ENCODE measurements at regions not wholly inside any gene's neighbourhood (a gene's known extent, or its start where the extent isn't known, plus 50 kb on each side); places are given as distances from the start of the nearest gene placed in this dataset.

DNA sequence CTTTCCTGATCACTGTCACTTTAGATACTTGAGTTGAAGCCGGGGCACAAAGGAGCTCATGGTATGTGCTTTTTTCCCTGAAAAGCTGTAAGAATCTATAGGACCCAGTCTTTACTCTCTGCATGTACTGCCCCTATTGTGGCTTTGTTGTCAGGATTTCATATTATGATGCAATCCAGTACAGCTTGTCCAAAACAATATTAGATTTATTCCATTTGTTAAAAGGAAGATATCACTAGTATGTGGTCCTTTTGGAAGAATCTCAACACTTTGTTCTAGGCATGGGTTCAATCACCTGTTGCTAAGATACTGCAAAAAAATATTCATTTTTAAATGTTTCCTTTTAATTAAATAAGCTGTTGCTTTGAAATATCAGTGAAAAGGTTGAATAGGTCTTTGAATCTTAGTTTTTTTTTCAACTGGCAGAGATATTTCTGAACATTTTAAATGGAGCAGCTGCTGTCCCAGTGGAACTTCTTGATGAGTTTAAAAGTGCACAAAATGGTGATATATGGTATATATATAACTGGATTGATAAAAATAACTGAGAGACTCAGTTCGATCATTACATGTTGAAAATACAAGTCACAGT, 256.6 kb upstream of the NT5C1B start:
- FAIRE-seq (no peak), DNase-seq (ENCODE audit: low read depth, low spot score) (no peak)
- Histone ChIP-seq H3K4me1 (ENCODE audit: control insufficient read depth, extremely low read depth, insufficient read depth, low read length) (no peaks in the 10 kb centered on the region), H3K79me2 (ENCODE audit: control insufficient read depth, insufficient read depth, low read length) (no peaks in the 10 kb centered on the region), H3K27ac (ENCODE audit: insufficient read depth, low read depth, low read length) (no peak overlapping the region), H3K9me1 (replicated peaks; ENCODE audit: control insufficient read depth, extremely low read depth, insufficient read depth, low read length) (no peaks in the 10 kb centered on the region), H3K9me3 (replicated peaks; ENCODE audit: control insufficient read depth, insufficient read depth, low read length) (no peaks in the 10 kb centered on the region), H2AFZ (ENCODE audit: low read depth, low read length) (no peak overlapping the region), H3K4me2 (ENCODE audit: insufficient read depth, low read length) (no peak overlapping the region), H3K9ac (replicated peaks; ENCODE audit: extremely low read depth, insufficient read depth, low read length) (no peak overlapping the region), H3K36me3 (ENCODE audit: control insufficient read depth in 2 of 2, extremely low read depth in 1 of 2, insufficient read depth in 2 of 2, low read length in 2 of 2) (no peaks in the 10 kb centered on the region), H3K4me3 (replicated peaks in 1 of 3; ENCODE audit: insufficient read depth in 1 of 3, low read depth in 1 of 3, low read length in 3 of 3) (no peak overlapping the region), H3K27me3 (ENCODE audit: control insufficient read depth in 2 of 2, insufficient read depth in 2 of 2, low read length in 2 of 2) (no peaks in the 10 kb centered on the region), H4K20me1 (replicated peaks; ENCODE audit: control insufficient read depth, extremely low read depth, insufficient read depth, low read length) (no peaks in the 10 kb centered on the region)
- no peak for TF ChIP-seq POLR2A (IDR thresholded peaks at IDR 0.05; ENCODE audit: low read depth, low read length)
- TF ChIP-seq, protein P1, sequence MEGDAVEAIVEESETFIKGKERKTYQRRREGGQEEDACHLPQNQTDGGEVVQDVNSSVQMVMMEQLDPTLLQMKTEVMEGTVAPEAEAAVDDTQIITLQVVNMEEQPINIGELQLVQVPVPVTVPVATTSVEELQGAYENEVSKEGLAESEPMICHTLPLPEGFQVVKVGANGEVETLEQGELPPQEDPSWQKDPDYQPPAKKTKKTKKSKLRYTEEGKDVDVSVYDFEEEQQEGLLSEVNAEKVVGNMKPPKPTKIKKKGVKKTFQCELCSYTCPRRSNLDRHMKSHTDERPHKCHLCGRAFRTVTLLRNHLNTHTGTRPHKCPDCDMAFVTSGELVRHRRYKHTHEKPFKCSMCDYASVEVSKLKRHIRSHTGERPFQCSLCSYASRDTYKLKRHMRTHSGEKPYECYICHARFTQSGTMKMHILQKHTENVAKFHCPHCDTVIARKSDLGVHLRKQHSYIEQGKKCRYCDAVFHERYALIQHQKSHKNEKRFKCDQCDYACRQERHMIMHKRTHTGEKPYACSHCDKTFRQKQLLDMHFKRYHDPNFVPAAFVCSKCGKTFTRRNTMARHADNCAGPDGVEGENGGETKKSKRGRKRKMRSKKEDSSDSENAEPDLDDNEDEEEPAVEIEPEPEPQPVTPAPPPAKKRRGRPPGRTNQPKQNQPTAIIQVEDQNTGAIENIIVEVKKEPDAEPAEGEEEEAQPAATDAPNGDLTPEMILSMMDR (IDR thresholded peaks at IDR 0.05; ENCODE audit: extremely low read depth in 1 of 2, insufficient read depth in 1 of 2, low read depth in 1 of 2, low read length in 2 of 2): no peak
- TF ChIP-seq POLR2AphosphoS5 (IDR thresholded peaks at IDR 0.05; ENCODE audit: insufficient read depth, low read depth, low read length): no peak
- TF ChIP-seq MYC (IDR thresholded peaks at IDR 0.05; ENCODE audit: low read depth, low read length): no peak
- TF ChIP-seq, protein P2, sequence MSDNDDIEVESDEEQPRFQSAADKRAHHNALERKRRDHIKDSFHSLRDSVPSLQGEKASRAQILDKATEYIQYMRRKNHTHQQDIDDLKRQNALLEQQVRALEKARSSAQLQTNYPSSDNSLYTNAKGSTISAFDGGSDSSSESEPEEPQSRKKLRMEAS (IDR thresholded peaks at IDR 0.05; ENCODE audit: insufficient read depth, insufficient read length): no peak
- no peak for TF ChIP-seq JUN (IDR thresholded peaks at IDR 0.05; ENCODE audit: borderline replicate concordance, insufficient read depth, insufficient read length, low read depth)
- TF ChIP-seq GATA2 (IDR thresholded peaks at IDR 0.05; ENCODE audit: insufficient read depth, insufficient read length, low read depth, low read length): no peak
- TF ChIP-seq EZH2 (IDR thresholded peaks at IDR 0.05; ENCODE audit: borderline replicate concordance, low read depth, low read length, severe bottlenecking): no peak
- no peak for TF ChIP-seq FOS (IDR thresholded peaks at IDR 0.05; ENCODE audit: borderline replicate concordance, insufficient read depth, low read length)
- intact Hi-C loops (cut with micrococcal nuclease) (no loop called here), dilution Hi-C loops (cut with MboI; ENCODE audit: extremely low pct_ligation_motif_present, low sequenced_read_pairs) (no loop called here)
- BruUV-seq (replicated peaks): no TSS peak
- POLR2A ChIA-PET: no interaction called here
- CTCF ChIA-PET: interaction anchor here (1.1 to 1.6 kb wide), 2 partner anchors 10 to 12 kb away, joined by 4 to 5 read pairs; no protein-coding TSS in a partner anchor

Data from endothelial cell of umbilical vein (primary cell).